ENCODE measurements at regions not wholly inside any gene's neighbourhood (a gene's known extent, or its start where the extent isn't known, plus 50 kb on each side); places are given as distances from the start of the nearest gene placed in this dataset.

DNA sequence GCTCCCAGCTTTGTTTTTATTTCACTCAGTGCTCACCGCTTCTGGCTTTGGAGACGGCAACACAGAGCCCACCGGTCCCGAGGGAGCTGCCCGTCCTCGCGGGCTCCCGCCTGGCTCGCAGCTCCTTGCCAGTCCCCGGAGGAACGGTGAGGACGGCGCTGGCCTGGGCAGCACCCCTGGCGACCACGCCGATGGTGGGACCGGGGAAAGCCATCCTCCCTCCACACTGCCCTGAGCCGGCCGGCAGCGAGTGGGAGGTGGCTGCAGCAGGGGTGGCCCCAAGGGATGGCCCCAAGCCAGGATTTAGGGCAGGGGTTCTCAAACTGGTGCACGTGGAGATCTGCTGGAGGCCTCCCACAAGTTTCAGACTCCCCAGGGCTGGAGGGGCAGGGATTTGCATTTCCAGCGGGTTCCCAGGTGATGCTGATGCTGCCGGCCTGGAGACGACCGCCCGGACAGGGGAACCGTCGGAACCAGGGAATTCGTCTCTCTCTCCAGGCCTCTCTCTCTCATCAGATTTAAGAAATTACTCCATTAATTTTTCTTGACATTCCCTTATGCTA lies 293.2 kb upstream of the IRX4 start:
- TF ChIP-seq, protein P1, sequence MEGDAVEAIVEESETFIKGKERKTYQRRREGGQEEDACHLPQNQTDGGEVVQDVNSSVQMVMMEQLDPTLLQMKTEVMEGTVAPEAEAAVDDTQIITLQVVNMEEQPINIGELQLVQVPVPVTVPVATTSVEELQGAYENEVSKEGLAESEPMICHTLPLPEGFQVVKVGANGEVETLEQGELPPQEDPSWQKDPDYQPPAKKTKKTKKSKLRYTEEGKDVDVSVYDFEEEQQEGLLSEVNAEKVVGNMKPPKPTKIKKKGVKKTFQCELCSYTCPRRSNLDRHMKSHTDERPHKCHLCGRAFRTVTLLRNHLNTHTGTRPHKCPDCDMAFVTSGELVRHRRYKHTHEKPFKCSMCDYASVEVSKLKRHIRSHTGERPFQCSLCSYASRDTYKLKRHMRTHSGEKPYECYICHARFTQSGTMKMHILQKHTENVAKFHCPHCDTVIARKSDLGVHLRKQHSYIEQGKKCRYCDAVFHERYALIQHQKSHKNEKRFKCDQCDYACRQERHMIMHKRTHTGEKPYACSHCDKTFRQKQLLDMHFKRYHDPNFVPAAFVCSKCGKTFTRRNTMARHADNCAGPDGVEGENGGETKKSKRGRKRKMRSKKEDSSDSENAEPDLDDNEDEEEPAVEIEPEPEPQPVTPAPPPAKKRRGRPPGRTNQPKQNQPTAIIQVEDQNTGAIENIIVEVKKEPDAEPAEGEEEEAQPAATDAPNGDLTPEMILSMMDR (IDR thresholded peaks at IDR 0.05; ENCODE audit: low read length), result no peak
- no peak for TF ChIP-seq EZH2 (optimal IDR thresholded peaks at IDR 0.05; ENCODE audit: low read depth, low read length)
- no peak for TF ChIP-seq EZH2phosphoT487 (IDR thresholded peaks at IDR 0.05; ENCODE audit: low read length)
